ENCODE measurements at regions not wholly inside any gene's neighbourhood (a gene's known extent, or its start where the extent isn't known, plus 50 kb on each side); places are given as distances from the start of the nearest gene placed in this dataset.
A peak's percentile ranks its signal among the peaks of the same experiment; 100 is the strongest.
"Not testable (repeated sequence)": the region's sequence is repeated elsewhere in the genome, so short reads cannot be mapped to it uniquely, and the experiment has no call there.

GRCh38 chr1:25022361-25023189, 92.5 kb upstream of the RUNX3 start:
- DNase-seq (ENCODE audit: low read depth in 3 of 3), result peak; percentile 72 to 94 (median 86)

GRCh38 chr1:25021591-25022215, 91.6 kb upstream of the RUNX3 start:
- DNase-seq (ENCODE audit: low read depth in 3 of 3), result no peak

- DNase-seq (ENCODE audit: low read depth in 3 of 3), result no peak
Measured at GRCh38 chr1:25020851-25021590, 90.9 kb upstream of the RUNX3 start.

- DNase-seq (ENCODE audit: low read depth in 3 of 3), result no peak
Measured at GRCh38 chr1:25020173-25020845, 90.2 kb upstream of the RUNX3 start.

- DNase-seq (ENCODE audit: low read depth in 3 of 3), result no peak
Measured at GRCh38 chr1:25019337-25020172, 89.5 kb upstream of the RUNX3 start.

- DNase-seq (ENCODE audit: low read depth in 3 of 3), result no peak
Measured at GRCh38 chr1:25018943-25019336, 88.9 kb upstream of the RUNX3 start.

- DNase-seq (ENCODE audit: low read depth in 3 of 3), result no peak
Measured at GRCh38 chr1:25018110-25018735, 88.1 kb upstream of the RUNX3 start.

- no peak for DNase-seq (ENCODE audit: low read depth in 3 of 3)
Measured at GRCh38 chr1:25017436-25018109, 87.5 kb upstream of the RUNX3 start.

- DNase-seq (ENCODE audit: low read depth in 3 of 3), result no peak
Measured at GRCh38 chr1:25012966-25013962, 83.2 kb upstream of the RUNX3 start.

GRCh38 chr1:25011943-25012638, 82.0 kb upstream of the RUNX3 start:
- DNase-seq (ENCODE audit: low read depth in 3 of 3), result no peak

GRCh38 chr1:25011275-25011674, 81.2 kb upstream of the RUNX3 start:
- DNase-seq (ENCODE audit: low read depth in 3 of 3), result no peak

- no peak for DNase-seq (ENCODE audit: low read depth in 3 of 3)
Measured at GRCh38 chr1:25009671-25010262, 79.7 kb upstream of the RUNX3 start.

- no peak for DNase-seq (ENCODE audit: low read depth in 3 of 3)
Measured at GRCh38 chr1:25008192-25008485, 78.1 kb upstream of the RUNX3 start.

GRCh38 chr1:25007390-25008191, 77.5 kb upstream of the RUNX3 start:
- not testable (repeated sequence) for DNase-seq (ENCODE audit: low read depth in 3 of 3)

GRCh38 chr1:25006770-25007169, 76.7 kb upstream of the RUNX3 start:
- no peak for DNase-seq (ENCODE audit: low read depth in 3 of 3)

GRCh38 chr1:25004355-25004754, 74.3 kb upstream of the RUNX3 start:
- DNase-seq (ENCODE audit: low read depth in 3 of 3), result no peak
